ENCODE measurements at regions not wholly inside any gene's neighbourhood (a gene's known extent, or its start where the extent isn't known, plus 50 kb on each side); places are given as distances from the start of the nearest gene placed in this dataset.

DNA sequence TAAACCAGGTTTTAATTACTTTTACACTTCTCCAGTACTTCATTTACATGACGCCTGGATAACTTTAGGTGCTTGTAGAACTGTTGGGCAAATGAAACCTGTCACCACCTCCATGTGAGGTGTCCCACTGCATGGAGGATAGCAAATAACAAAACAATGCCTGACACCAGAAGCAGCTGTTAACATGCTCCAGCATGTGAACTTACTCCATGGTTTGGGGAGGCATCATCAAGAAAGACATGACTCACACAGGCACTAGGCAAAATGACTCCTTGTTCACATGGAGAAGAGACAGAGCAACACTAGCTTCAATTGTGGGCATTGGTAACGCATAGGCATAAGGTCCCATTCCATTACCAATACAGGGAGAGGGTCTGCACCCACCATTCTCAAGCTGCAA is 198.1 kb upstream of the F9 start:
- Histone ChIP-seq H2BK5ac (ENCODE audit: insufficient read length, low read length) (no peak overlapping the region), H3K79me1 (ENCODE audit: insufficient read depth, low read depth, low read length, poor library complexity, severe bottlenecking) (no peaks in the 10 kb centered on the region), H2BK20ac (ENCODE audit: low read depth, low read length, poor library complexity, severe bottlenecking) (no peak overlapping the region), H3K9ac (ENCODE audit: extremely low read depth, insufficient read length, low read length) (no peak overlapping the region), H3K27me3 (ENCODE audit: insufficient read depth, low read length) (no peaks in the 10 kb centered on the region), H4K20me1 (ENCODE audit: control insufficient read depth, insufficient read depth, insufficient read length) (no peaks in the 10 kb centered on the region), H2BK12ac (ENCODE audit: insufficient read length, low read depth, low read length) (no peak overlapping the region), H3K23me2 (ENCODE audit: insufficient read length, low read depth, low read length, poor library complexity, severe bottlenecking) (no peaks in the 10 kb centered on the region), H3K14ac (ENCODE audit: insufficient read depth, low read length) (no peak overlapping the region), H3K9me3 (ENCODE audit: control insufficient read depth, low read depth, low read length) (no peaks in the 10 kb centered on the region), H4K5ac (ENCODE audit: insufficient read length, low read depth, low read length) (no peak overlapping the region), H4K91ac (ENCODE audit: insufficient read length, low read depth, low read length) (no peak overlapping the region), H3K56ac (ENCODE audit: insufficient read length, low read depth, low read length) (no peak overlapping the region), H3K23ac (ENCODE audit: insufficient read length, low read depth, low read length) (no peak overlapping the region), H3K4ac (ENCODE audit: low read depth, low read length) (no peak overlapping the region), H4K8ac (replicated peaks; ENCODE audit: insufficient read length, low read depth, low read length) (no peak overlapping the region), H3K18ac (ENCODE audit: insufficient read length, low read depth, low read length) (no peak overlapping the region), H3K79me2 (ENCODE audit: insufficient read depth, low read length) (no peaks in the 10 kb centered on the region), H3K4me2 (ENCODE audit: insufficient read depth, insufficient read length, low read length) (no peak overlapping the region), H3T11ph (ENCODE audit: low read length) (no peak overlapping the region), H2BK15ac (ENCODE audit: low read depth, low read length) (no peak overlapping the region), H3K27ac (ENCODE audit: insufficient read length, low read depth, low read length) (no peak overlapping the region), H2BK120ac (ENCODE audit: low read depth, low read length, poor library complexity, severe bottlenecking) (no peak overlapping the region), H2AFZ (ENCODE audit: low read length) (no peak overlapping the region), H3K4me1 (ENCODE audit: insufficient read depth, low read length) (no peaks in the 10 kb centered on the region), H2AK5ac (ENCODE audit: insufficient read length, low read length) (no peak overlapping the region)
- DNase-seq = no peak
- WGBS (ENCODE audit: extremely low coverage, insufficient read length, low lambda C conversion rate) = no CpG with 5 or more reads among the region's 2 CpGs
- no peak overlapping the region for H3K4me3 Mint-ChIP-seq
- no peaks in the 10 kb centered on the region; the same call in 1 of the 2 replicates for H3K27me3 Mint-ChIP-seq (ENCODE audit: low read depth)
- TF ChIP-seq, protein P1, sequence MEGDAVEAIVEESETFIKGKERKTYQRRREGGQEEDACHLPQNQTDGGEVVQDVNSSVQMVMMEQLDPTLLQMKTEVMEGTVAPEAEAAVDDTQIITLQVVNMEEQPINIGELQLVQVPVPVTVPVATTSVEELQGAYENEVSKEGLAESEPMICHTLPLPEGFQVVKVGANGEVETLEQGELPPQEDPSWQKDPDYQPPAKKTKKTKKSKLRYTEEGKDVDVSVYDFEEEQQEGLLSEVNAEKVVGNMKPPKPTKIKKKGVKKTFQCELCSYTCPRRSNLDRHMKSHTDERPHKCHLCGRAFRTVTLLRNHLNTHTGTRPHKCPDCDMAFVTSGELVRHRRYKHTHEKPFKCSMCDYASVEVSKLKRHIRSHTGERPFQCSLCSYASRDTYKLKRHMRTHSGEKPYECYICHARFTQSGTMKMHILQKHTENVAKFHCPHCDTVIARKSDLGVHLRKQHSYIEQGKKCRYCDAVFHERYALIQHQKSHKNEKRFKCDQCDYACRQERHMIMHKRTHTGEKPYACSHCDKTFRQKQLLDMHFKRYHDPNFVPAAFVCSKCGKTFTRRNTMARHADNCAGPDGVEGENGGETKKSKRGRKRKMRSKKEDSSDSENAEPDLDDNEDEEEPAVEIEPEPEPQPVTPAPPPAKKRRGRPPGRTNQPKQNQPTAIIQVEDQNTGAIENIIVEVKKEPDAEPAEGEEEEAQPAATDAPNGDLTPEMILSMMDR (conservative IDR thresholded peaks at IDR 0.05) = no peak
- peaks cover 10 to 11% of the 10 kb centered on the region in 2 experiments; a peak in 3 of 5 replicates for H3K9me3 Mint-ChIP-seq
- 0 out of 7 replicates have a peak overlapping the region, but pooled peaks of 1 of the 3 experiments have one; percentile 19 for H3K27ac Mint-ChIP-seq
- peaks cover 0 to 5% (median 2%) of the 10 kb centered on the region in 3 experiments; a peak in 3 of 7 replicates for H3K36me3 Mint-ChIP-seq (ENCODE audit: insufficient read depth in 1 of 3, low read depth in 3 of 3)
- no peaks in the 10 kb centered on the region for H3K4me1 Mint-ChIP-seq
